Fibroblast of lung (primary cell): ENCODE measurements at regions not wholly inside any gene's neighbourhood (a gene's known extent, or its start where the extent isn't known, plus 50 kb on each side); places are given as distances from the start of the nearest gene placed in this dataset.
A peak's percentile ranks its signal among the peaks of the same experiment; 100 is the strongest.

Experiments used
- DNase-seq, 2 donors: peaks; one replicate each; pipeline versions ENCODE4 v3.0.0 to v3.0.0-alpha.2; 2010; ENCODE audit warnings: low read depth in 2 of 2
- H2AFZ ChIP-seq: 2 replicates; pipeline ENCODE4 v1.5.1; 2012; ENCODE audit warnings: low read length, control low read depth, inconsistent platforms
- H3K27ac ChIP-seq: 2 replicates; pipeline ENCODE4 v1.5.1; 2011; ENCODE audit warnings: low read length, control low read depth; ENCODE audit not compliant: insufficient read depth
- H3K27me3 ChIP-seq: 2 replicates; pipeline ENCODE4 v1.5.1; 2011; ENCODE audit warnings: mild to moderate bottlenecking, low read length; ENCODE audit not compliant: control insufficient read depth, insufficient read depth
- H3K36me3 ChIP-seq: 2 replicates; pipeline ENCODE4 v1.5.1; 2011; ENCODE audit warnings: low read length; ENCODE audit not compliant: control insufficient read depth, insufficient read depth
- H3K4me1 ChIP-seq: 2 replicates; pipeline ENCODE4 v1.5.1; 2011; ENCODE audit warnings: low read length; ENCODE audit not compliant: control insufficient read depth, insufficient read depth; ENCODE audit errors: extremely low read depth
- H3K4me2 ChIP-seq: 2 replicates; pipeline ENCODE4 v1.5.1; 2011; ENCODE audit warnings: low read length, control low read depth; ENCODE audit not compliant: insufficient read depth; ENCODE audit errors: extremely low read depth
- H3K4me3 ChIP-seq, 4 experiments: fragments of 200-600 bp in 1 of 4; sonication (generic) in 1 of 4; replicated peaks in 1 of 4; 2 replicates each; pipeline ENCODE4 v1.5.1; 2011 to 2016; ENCODE audit warnings: low read length in 4 of 4, low read depth in 3 of 4, mild to moderate bottlenecking in 3 of 4, control low read depth in 2 of 4, inconsistent platforms in 1 of 4, mixed read lengths in 1 of 4; ENCODE audit not compliant: insufficient read depth in 1 of 4; ENCODE audit errors: control extremely low read depth in 1 of 4
- H3K79me2 ChIP-seq: 2 replicates; pipeline ENCODE4 v1.5.1; 2012; ENCODE audit warnings: mild to moderate bottlenecking, low read length, inconsistent platforms; ENCODE audit not compliant: control insufficient read depth, insufficient read depth
- H3K9ac ChIP-seq: 2 replicates; pipeline ENCODE4 v1.5.1; 2011; ENCODE audit warnings: mild to moderate bottlenecking, low read length, control low read depth; ENCODE audit not compliant: insufficient read depth
- H3K9me3 ChIP-seq: 2 replicates; pipeline ENCODE4 v1.5.1; 2012; ENCODE audit warnings: low read depth, low read length; ENCODE audit not compliant: control insufficient read depth, insufficient read depth
- H4K20me1 ChIP-seq: 2 replicates; pipeline ENCODE4 v1.5.1; 2011; ENCODE audit warnings: low read length; ENCODE audit not compliant: control insufficient read depth, insufficient read depth; ENCODE audit errors: extremely low read depth
- CTCF ChIP-seq, 2 donors: IDR thresholded peaks in 1 of 2; conservative IDR thresholded peaks in 1 of 2; 1 replicate in 1 of 2; 2 replicates in 1 of 2; pipeline ENCODE4 v1.5.1; 2011 to 2012; ENCODE audit warnings: low read length in 2 of 2, control low read depth in 1 of 2, inconsistent platforms in 1 of 2, low read depth in 1 of 2, mild to moderate bottlenecking in 1 of 2
- EZH2 ChIP-seq: IDR thresholded peaks from 2 replicates; pipeline ENCODE4 v1.5.1; 2012; ENCODE audit warnings: low read length, control low read depth, mild to moderate bottlenecking; ENCODE audit errors: missing control alignments

GRCh38 chr10:91034042-91034441, 113.2 kb upstream of the ANKRD1 start:
- Histone ChIP-seq H4K20me1 (no peaks in the 10 kb centered on the region), H3K79me2 (no peaks in the 10 kb centered on the region), H3K9me3 (no peaks in the 10 kb centered on the region), H3K9ac (no peak overlapping the region), H3K27ac (no peak overlapping the region), H3K4me2 (no peak overlapping the region), H3K4me1 (no peaks in the 10 kb centered on the region), H3K36me3 (no peaks in the 10 kb centered on the region), H2AFZ (no peak overlapping the region), H3K27me3 (no peaks in the 10 kb centered on the region), H3K4me3 (no peak overlapping the region)
- no peak for DNase-seq
- TF ChIP-seq CTCF (conservative IDR thresholded peaks at IDR 0.05 in 1 of 2, IDR thresholded peaks at IDR 0.05 in 1 of 2; ENCODE audit: low read depth in 1 of 2, low read length in 2 of 2), result no peak
- no peak for TF ChIP-seq EZH2

- Histone ChIP-seq H3K27ac (no peak overlapping the region), H2AFZ (no peak overlapping the region)
- DNase-seq, result peak; percentile 70 to 78
Measured at GRCh38 chr10:91034494-91035159, 113.7 kb upstream of the ANKRD1 start.

GRCh38 chr10:91035650-91036292, 114.9 kb upstream of the ANKRD1 start:
- Histone ChIP-seq H3K4me1 (no peaks in the 10 kb centered on the region), H3K9ac (no peak overlapping the region), H3K79me2 (no peaks in the 10 kb centered on the region), H3K4me3 (no peak overlapping the region), H3K4me2 (no peak overlapping the region), H3K27me3 (no peaks in the 10 kb centered on the region), H3K27ac (no peak overlapping the region), H3K36me3 (no peaks in the 10 kb centered on the region), H2AFZ (no peak overlapping the region), H3K9me3 (no peaks in the 10 kb centered on the region), H4K20me1 (no peaks in the 10 kb centered on the region)
- no peak for DNase-seq
- TF ChIP-seq CTCF (conservative IDR thresholded peaks at IDR 0.05 in 1 of 2, IDR thresholded peaks at IDR 0.05 in 1 of 2; ENCODE audit: low read depth in 1 of 2, low read length in 2 of 2), result no peak

More at GRCh38 chr10:91034494-91035159, 113.7 kb upstream of the ANKRD1 start:
- Histone ChIP-seq H3K4me3 (no peak overlapping the region), H3K9me3 (no peaks in the 10 kb centered on the region), H3K36me3 (no peaks in the 10 kb centered on the region), H3K27me3 (no peaks in the 10 kb centered on the region), H3K4me2 (peak overlapping the region; percentile 23), H4K20me1 (no peaks in the 10 kb centered on the region), H3K4me1 (no peaks in the 10 kb centered on the region), H3K79me2 (no peaks in the 10 kb centered on the region), H3K9ac (no peak overlapping the region)
- no peak for TF ChIP-seq CTCF (conservative IDR thresholded peaks at IDR 0.05 in 1 of 2, IDR thresholded peaks at IDR 0.05 in 1 of 2; ENCODE audit: low read depth in 1 of 2, low read length in 2 of 2)
- no peak for TF ChIP-seq EZH2
